ENCODE measurements at regions not wholly inside any gene's neighbourhood (a gene's known extent, or its start where the extent isn't known, plus 50 kb on each side); places are given as distances from the start of the nearest gene placed in this dataset.
A peak's percentile ranks its signal among the peaks of the same experiment; 100 is the strongest.

DNA sequence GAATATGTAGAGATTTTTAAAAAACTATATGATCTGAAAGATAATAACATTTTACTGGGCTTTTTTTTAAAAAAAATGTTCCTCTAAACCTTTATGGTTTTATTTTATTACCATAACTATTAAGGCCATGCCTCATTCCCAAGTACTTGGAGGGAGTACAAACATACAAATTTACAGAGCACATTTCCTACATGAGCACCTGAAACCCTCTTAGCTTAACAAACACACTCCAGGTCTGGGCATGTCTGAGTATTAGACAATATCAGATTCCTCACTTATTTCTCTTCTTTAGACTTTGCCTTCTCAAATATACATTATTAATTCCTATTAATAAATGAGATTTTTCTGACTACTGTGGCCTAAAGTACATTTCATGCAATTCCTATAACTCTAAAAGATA lies 319.2 kb downstream of the SLCO4C1 start:
- H3K27me3 ChIP-seq = no peaks in the 10 kb centered on the region
- intact Hi-C loops (cut with DNase I) = no loop called here
- TF ChIP-seq, protein P1, sequence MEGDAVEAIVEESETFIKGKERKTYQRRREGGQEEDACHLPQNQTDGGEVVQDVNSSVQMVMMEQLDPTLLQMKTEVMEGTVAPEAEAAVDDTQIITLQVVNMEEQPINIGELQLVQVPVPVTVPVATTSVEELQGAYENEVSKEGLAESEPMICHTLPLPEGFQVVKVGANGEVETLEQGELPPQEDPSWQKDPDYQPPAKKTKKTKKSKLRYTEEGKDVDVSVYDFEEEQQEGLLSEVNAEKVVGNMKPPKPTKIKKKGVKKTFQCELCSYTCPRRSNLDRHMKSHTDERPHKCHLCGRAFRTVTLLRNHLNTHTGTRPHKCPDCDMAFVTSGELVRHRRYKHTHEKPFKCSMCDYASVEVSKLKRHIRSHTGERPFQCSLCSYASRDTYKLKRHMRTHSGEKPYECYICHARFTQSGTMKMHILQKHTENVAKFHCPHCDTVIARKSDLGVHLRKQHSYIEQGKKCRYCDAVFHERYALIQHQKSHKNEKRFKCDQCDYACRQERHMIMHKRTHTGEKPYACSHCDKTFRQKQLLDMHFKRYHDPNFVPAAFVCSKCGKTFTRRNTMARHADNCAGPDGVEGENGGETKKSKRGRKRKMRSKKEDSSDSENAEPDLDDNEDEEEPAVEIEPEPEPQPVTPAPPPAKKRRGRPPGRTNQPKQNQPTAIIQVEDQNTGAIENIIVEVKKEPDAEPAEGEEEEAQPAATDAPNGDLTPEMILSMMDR (IDR thresholded peaks at IDR 0.05) = no peak
- no peaks in the 10 kb centered on the region for H3K4me1 ChIP-seq
- DNase-seq (no peak), ATAC-seq (peak; percentile 71)
- H3K36me3 ChIP-seq = no peaks in the 10 kb centered on the region
- H3K27ac ChIP-seq = no peak overlapping the region
- H3K9me3 ChIP-seq = no peaks in the 10 kb centered on the region
- H3K4me3 ChIP-seq = no peak overlapping the region

DNA sequence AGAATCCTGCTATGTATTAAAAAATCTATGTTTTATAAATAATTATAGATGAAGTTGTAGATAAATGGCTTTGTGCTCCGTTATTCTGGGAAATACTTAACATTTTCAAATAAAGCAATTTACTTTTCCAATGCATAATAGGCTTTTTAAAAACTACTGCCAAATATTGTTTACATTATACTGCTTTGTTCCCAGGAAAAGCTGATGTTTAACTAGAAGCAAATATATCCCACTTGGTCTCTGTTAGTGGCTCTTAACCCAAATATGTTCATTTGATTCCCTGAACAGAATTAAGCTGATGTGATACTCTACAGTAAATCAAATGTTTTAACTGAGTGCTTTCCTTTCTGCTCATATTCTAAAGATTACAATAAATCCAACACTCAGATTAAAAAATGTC lies 326.3 kb downstream of the SLCO4C1 start:
- no peaks in the 10 kb centered on the region for H3K9me3 ChIP-seq
- no peaks in the 10 kb centered on the region for H3K4me1 ChIP-seq
- ATAC-seq (no peak), DNase-seq (no peak)
- TF ChIP-seq, protein P1 (IDR thresholded peaks at IDR 0.05) = no peak
- no peak overlapping the region for H3K4me3 ChIP-seq
- no peaks in the 10 kb centered on the region for H3K27me3 ChIP-seq
- H3K27ac ChIP-seq = no peak overlapping the region
- no peaks in the 10 kb centered on the region for H3K36me3 ChIP-seq
- intact Hi-C loops (cut with DNase I) = no loop called here

DNA sequence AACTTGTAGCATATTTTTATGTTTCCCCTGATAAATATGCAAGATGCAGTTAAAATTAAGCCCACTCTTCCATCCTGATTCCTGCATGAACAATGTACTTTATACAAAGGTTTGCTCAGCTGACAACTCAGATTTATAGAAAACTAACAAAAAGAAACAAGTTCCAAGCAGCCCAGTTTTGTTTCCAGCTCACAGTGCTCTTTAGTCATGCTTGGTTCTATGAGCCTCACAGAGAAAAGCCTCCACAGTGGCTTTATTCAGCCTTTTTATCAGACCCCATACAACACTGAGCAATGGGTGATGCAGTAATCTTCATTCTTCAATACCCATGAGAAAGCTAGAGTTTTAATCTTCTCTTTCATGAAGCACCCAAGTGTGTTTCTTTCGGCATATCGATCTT lies 329.6 kb downstream of the SLCO4C1 start:
- no peak for DNase-seq
- H3K27ac ChIP-seq = no peak overlapping the region
- intact Hi-C loops (cut with DNase I) = no loop called here
- H3K36me3 ChIP-seq = no peaks in the 10 kb centered on the region
- H3K4me3 ChIP-seq = no peak overlapping the region
- H3K27me3 ChIP-seq = no peaks in the 10 kb centered on the region
- no peak for ATAC-seq
- H3K9me3 ChIP-seq = no peaks in the 10 kb centered on the region
- no peaks in the 10 kb centered on the region for H3K4me1 ChIP-seq
- TF ChIP-seq, protein P1 (IDR thresholded peaks at IDR 0.05) = no peak

DNA sequence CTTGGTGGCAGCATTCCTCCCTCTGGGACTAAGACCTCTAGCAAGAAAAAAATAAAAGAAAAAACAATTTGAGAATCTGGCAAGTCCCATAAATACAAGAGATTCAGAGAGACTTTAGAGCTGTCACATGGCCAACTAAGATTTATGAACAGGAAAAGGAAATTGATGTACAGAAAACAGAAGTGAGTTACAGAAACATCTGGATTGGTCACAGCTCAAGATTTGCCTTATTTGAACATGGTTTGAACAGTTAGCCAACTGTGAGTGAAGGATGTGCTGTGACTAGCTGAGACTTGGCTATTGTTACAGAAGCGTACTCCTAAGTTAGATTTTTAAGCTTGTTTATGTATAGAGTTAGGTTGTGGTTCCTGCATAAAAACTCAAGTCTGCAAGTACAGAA lies 340.2 kb downstream of the SLCO4C1 start:
- no peaks in the 10 kb centered on the region for H3K36me3 ChIP-seq
- no peaks in the 10 kb centered on the region for H3K27me3 ChIP-seq
- intact Hi-C loops (cut with DNase I) = no loop called here
- TF ChIP-seq, protein P1 (IDR thresholded peaks at IDR 0.05) = no peak
- no peaks in the 10 kb centered on the region for H3K9me3 ChIP-seq
- H3K27ac ChIP-seq = no peak overlapping the region
- ATAC-seq (no peak), DNase-seq (no peak)
- H3K4me1 ChIP-seq = no peaks in the 10 kb centered on the region
- no peak overlapping the region for H3K4me3 ChIP-seq

DNA sequence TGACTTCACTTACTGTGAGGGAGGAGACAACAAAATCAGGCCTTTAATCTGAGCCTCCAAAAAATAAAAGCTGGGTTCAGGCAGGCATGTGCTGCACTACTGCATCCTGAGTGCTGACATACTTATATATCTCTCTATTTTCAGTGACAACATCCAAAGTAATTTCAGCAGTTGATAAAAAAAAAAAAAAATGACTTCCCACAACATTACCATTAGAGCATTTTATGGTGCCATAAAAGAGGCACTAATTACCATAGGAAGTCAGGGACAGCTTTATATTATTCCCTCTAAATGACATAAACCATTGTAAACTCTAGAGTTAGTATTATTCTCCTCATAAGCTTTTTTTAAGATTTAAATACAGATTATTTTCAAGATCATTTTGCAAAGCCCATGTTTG lies 346.1 kb downstream of the SLCO4C1 start:
- DNase-seq = no peak
- intact Hi-C loops (cut with DNase I) = no loop called here
- no peaks in the 10 kb centered on the region for H3K4me1 ChIP-seq

DNA sequence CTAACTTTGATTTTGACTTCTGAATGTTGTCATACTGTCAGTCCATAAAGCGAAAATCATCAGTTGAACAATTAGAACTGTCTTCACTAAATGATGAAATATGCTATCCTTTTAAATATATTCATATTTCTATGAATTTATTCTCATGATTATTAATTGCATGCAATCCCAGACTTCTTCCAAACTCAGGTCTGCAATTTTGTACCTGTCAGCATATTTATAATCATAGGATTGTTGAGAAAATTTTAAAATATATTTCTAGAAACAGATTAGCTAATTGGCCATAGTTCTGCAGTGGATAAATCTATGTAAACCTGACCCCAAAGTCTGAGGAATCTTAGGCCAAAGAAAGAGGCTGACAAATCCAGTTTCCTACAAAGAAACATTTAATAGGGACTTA lies 347.5 kb downstream of the SLCO4C1 start:
- Histone ChIP-seq H3K9me3 (no peaks in the 10 kb centered on the region), H3K36me3 (no peaks in the 10 kb centered on the region)
- intact Hi-C loops (cut with DNase I) = no loop called here

More for the DNA sequence above, 346.1 kb downstream of the SLCO4C1 start:
- Histone ChIP-seq H3K27ac (no peak overlapping the region), H3K27me3 (no peaks in the 10 kb centered on the region), H3K4me3 (no peak overlapping the region), H3K36me3 (no peaks in the 10 kb centered on the region), H3K9me3 (no peaks in the 10 kb centered on the region)
- TF ChIP-seq, protein P1 (IDR thresholded peaks at IDR 0.05) = no peak
- ATAC-seq = no peak

More for the DNA sequence above, 347.5 kb downstream of the SLCO4C1 start:
- DNase-seq (no peak), ATAC-seq (no peak)
- H3K4me3 ChIP-seq = no peak overlapping the region
- no peaks in the 10 kb centered on the region for H3K27me3 ChIP-seq
- no peak overlapping the region for H3K27ac ChIP-seq
- no peaks in the 10 kb centered on the region for H3K4me1 ChIP-seq
- TF ChIP-seq, protein P1 (IDR thresholded peaks at IDR 0.05) = no peak
